HG03342 (cell line): ENCODE measurements at regions not wholly inside any gene's neighbourhood (a gene's known extent, or its start where the extent isn't known, plus 50 kb on each side); places are given as distances from the start of the nearest gene placed in this dataset.

ENCODE experiments used
- ATAC-seq: cut with Tn5 transposase; IDR thresholded peaks from one replicate; pipeline ENCODE4 v1.9.1; 2021; ENCODE audit warnings: mild to moderate bottlenecking, moderate library complexity; ENCODE audit not compliant: unreplicated experiment

DNA sequence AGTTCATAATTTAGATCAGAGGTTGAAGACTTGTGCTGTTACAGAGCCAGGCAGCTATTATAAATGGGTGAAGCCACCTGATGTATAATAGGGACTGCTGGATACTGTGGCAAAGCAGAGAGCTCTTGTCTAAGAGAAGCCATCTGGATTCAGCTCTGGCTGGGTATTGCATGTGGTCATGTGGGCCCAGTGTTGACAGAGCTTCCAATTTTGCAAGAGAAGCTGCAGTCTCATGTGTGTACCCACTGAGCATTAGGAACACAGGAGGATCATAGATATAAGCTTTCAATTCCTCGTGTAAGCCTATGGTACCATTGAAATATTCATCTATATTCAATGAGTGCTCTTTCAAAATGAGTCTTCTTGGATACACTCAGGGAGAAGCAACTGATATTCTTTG, 303.9 kb upstream of the SLCO3A1 start:
- ATAC-seq = no peak

DNA sequence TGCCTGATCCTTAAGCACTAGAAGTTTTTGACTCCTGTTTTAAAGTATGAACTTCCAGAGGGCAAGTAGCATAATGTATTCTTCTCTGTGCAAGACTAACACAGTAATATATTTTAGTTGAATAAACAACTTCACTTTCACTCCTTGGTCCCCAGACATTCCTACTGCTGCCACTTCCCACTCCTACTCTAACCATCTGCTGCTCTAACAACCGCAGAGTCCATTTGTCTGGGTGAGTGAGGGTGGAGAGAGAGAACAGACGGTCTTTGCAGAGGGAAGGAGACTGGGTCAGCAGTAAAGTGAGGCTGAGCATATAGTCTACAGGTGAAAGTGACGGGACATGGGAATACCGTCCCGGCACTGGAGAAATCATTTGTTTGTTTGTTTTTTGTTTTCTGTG, 301.0 kb upstream of the SLCO3A1 start:
- no peak for ATAC-seq

DNA sequence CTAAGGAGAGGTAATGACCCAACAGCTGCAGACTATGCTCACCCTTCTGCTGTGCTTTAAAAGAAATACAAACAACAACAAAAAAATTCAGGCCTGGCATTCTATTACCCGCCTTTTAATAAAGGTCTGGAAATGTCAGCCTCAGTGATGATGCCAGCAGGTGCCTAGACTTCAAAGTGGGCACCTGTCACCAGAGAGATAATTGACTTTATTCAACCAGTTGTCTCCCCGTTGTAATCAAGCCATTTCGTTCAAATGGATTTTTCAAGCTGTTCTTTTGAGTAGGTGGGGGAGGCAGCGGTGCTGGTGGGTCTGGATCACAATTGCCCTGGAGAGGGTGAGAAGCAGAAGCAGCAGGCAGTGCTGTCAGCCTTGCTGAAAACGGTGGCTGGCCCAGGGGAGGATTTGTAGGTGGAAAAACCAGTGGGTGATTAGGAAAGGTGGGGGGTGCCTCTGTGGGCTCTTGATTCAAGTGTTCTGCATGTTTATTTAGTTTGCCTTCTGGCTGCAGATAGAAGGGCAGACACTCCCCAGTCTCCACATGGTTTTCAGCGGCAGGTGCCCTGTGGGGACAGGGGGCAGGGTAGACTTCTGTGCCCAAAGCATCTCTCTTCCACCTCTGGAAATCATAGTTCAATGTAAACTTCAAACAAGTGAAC, 300.2 kb upstream of the SLCO3A1 start:
- ATAC-seq = no peak

DNA sequence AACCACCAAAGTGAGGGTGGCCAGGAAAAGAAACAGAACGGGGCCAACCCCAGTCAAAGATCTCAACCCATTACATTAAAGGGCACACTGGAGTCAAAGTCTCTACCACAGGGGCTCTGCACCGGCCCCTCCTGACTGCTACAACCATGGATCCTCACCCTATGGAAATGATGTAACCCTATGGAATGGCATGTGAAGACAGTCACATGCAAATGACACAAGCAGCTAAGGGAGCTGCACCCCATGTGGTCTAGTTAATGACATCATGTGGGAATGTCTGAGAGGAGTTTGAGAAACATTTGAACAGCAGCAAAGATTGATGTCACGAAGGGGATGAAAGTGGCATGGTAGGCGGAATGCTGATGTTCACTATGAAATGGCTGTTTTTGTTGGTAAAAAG, 298.2 kb upstream of the SLCO3A1 start:
- ATAC-seq = no peak

DNA sequence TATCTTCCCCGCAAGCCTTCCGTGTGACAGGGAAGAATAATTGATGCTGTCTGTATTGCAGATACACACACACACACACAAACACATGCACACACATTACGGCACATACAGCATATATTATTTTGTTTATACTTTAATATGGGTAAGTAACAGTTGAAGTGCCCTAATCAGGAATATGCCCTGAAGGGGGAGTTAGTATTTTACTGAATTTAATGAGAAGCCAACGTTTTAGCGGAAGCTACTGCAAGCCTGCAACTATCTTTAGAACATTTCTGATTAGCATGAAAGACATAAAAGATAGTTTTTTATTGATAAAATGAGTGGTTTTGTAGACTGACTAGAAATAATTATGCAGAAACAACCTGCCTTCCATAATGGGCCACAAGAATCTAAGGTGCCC, 296.6 kb upstream of the SLCO3A1 start:
- no peak for ATAC-seq

DNA sequence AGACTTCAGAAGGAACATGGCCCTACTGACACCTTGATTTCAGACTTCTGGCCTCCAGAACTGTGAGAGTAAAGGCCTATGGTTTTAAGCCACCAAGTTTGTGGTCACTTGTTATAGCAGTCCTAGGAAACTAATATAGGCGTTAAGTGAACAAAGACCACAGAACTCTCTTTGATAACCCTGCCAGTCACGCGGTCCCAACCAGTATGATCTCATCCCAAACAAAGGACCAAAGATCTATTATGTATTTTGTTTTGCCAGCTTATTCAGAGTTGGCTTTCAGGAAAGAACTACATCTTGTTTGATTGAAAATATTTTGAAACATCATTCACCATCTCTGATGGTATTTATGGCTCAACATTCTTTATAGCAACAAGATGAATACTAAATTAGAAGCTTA, 294.4 kb upstream of the SLCO3A1 start:
- ATAC-seq = no peak

DNA sequence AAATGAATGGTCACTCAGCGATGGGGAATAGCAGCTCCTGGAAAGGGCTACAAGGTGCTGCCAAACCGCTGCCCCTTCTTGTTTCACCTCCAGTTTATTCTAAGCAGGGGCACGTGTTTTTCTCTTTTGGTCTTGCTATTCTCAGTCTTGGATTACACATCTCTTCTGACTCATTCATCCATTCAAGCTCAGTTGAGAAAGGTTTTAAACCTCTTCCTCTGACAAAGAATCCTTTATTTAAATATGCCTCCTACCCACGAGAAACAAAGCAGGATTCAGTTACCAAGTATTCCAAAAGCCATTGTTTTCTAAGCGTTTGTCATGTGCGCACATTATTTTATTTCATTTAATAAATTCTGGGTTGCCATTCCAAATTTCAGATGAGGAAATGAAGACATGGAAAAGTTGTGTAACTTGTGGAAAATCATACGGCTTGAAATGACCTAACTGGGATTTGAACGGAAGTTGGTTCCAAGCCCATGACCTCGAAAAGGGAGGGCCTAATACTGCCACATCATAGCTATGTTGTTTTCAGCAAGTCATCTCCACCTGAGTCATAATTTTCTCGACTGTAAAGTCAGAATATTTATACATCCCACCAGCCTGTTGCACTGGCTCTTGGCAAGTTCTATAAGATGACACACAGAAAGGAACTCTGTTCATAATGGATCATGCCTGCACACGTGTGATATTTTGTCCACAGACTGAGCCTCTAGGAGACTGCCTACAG, 292.0 kb upstream of the SLCO3A1 start:
- ATAC-seq = no peak

DNA sequence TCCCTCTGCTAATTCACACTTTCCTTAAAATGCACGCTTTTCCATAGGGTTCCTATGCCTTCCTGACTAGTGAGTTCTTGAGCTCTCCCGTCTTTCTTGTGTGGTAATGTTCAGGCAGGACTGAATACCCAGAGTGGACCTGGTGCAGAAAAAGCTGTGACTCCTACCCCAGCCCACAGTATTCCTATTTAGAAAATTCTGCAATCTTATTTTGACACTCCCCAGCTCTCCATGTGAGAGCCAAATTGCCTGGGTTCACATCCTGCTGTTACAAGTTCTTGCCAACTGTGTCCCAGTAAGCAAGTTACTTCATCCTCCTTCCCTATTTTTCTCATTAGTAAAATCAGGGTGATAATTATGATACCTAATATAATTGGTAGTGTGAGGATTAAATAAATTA, 290.8 kb upstream of the SLCO3A1 start:
- ATAC-seq = no peak

DNA sequence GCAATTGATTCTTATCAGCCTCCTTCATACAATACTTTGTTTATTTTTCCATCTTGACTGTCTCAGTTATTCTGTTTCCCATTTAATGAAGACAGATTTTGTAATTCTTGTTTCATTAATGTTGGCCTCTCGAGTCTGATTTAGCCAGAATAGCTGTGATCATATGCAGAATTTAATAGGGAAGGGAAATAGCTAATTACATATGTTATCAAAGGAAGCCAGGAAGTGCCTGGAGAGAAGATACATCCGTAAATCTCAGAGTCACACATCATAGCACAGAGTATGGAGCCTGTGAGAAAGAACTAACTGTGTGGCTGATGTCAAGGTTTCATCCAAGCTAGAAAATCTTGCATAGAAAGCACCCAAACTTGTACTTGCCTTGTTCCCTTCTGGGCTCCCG, 288.9 kb upstream of the SLCO3A1 start:
- no peak for ATAC-seq

DNA sequence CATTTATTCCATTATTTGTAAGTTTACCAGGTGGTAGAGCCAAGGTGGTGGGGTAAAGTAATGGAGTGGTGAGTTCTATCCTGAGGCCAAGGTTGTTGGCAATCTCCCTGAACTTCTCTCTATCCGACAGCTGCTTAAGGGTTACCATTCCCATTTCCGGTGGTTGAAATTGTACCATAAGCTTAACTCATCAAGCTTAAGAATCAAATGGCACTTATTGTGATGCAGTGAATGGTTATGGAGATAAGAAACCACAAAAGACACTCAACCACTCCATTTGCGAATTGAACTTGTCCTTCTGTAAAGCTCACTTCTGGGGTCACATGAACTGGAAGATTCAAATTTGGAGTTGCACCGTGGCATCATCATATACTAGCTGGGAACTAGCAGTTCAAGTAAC, 287.4 kb upstream of the SLCO3A1 start:
- ATAC-seq = no peak

DNA sequence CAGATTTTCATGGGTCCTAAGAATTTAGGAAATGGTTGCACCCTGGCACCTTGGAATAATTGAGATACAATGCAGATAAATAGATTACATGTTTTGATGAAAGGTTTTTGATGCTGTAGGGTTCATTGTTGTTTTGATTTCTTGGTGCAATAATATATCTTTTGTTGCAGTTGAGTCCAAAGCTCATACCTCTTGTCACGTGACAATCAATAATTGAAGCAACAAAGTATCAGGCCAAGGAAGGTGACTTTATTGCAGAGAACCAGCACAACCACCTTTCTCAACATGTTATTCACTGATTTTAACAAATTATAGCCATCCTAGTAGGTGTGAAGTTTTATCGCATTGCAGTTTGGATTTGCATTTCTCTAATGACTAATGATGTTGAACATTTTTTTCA, 285.5 kb upstream of the SLCO3A1 start:
- no peak for ATAC-seq

DNA sequence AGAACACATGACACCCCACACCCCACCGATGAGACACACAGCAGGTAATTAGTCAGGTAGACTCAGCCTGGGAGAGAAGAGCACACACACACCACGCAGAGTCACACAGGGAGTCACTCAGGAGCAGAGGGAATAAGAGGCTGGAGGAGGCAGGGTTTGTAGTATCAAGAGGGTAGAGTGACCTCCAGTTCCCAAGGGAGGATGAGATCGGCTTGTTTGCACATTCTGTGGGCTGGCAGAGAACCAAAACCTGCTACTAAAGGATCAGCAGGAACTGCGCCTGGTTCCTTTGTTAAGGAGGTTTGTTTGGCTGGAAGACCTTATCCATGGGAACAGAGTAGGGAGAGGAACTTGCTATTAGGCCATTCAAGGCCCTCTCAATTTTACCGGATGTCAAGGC, 281.4 kb upstream of the SLCO3A1 start:
- ATAC-seq = no peak

DNA sequence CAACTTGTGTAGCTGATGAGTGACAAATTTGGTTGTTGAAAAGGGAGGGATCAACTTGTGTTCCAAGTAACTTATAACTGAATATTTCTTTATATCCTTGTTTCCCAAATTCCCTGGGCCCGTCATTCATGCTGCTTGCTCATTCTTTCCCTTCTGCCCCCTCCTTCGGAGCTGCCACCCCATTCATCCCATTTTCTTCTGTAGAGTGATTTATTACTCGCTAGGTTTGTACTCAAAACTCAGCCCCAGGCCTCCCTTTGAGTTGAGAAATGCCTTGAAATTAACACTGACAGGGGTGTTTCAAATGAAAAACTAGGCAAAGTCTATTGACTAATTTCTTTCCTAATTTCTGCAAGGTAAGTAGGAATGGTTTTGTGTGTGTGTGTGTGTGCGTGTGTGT, 277.4 kb upstream of the SLCO3A1 start:
- ATAC-seq = no peak

DNA sequence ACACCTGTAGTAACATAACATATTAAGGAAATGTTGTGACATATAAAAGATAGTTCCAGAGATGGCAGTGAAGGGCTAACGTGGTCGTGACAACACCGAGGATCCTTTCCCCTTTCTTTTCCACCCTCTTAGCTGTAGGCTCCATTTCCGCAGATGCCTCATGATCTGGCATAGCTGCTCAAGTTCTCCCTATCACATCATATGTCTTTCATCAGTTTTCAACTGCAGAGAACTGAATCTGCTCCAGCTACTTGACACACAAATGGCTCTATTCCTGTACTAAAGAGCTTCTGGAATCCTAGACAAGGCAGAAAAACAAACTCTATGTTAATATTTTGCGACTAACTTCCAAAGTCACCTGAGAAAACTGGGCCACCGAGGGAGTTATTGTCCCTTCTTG, 275.0 kb upstream of the SLCO3A1 start:
- ATAC-seq = no peak

DNA sequence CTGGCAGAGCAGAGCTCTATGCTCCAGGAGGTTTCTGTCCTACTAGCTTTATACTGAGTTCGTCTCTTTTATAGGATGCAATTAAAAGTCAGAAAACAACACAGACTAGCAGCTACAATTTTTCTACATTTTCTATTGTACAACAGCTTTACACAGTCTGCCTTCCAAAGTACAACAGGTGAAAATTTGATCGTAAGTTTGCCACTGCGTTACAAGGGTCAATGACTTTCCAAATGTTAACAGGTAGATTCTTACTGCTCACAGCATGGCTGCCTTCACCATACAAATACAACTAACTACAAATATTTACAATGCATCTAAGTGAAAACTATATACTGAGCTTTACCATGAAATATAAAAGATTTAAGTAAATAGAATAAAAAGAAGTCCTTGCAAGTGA, 268.6 kb upstream of the SLCO3A1 start:
- ATAC-seq = no peak

DNA sequence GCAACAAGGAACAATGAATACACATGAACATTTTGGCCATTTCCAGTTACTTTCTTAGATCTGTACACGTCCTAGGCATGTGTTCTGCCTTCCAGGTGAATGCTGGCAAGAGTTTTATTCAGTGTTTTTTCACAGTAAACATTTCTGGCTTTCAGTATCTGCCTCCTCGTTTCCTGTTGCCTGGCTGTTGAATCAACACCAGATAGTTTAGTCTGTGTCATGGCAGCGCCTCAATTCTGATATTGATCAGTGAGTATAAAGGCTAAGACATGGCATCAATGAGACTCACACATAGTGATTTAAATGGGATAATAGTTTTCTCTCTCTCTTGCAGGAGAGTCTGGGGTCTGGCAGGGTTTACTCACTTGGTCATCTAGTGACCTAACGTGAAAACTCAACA, 266.9 kb upstream of the SLCO3A1 start:
- ATAC-seq = no peak

DNA sequence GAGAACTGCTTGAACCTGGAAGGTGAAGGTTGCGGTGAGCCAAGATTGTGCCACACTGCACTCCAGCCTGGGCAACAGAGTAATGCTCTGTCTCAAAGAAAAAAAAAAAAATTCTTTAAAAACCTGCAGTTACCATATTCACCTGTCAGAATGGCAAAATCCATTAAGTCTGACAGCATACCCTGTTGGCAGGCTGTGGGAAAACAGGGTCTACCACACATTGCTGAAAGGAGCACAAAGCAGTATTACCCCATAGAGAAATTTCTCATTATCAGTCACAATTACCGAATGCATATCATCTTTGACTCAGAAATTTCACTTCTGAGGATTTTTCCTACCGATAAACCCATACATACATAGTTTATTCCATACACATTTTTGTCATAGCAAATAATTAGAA, 264.1 kb upstream of the SLCO3A1 start:
- ATAC-seq = no peak

DNA sequence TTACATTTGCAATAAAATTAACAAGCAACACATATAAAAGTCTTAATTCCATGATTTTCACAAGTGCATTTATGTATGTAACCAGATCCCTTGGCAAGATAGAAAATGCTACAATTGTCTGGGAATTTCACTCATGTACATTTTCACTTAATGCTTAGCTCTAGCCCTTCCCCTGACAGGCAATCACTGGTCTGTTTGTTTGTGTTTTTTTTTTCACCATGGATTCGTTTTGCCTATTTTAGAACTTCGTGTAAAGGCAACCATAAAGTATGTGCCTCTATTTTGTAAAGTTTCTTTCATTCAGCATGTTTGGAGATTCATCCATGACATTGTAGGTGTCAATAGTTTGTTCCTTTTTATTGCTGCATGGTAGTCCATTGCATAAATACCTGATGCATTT, 260.9 kb upstream of the SLCO3A1 start:
- no peak for ATAC-seq

DNA sequence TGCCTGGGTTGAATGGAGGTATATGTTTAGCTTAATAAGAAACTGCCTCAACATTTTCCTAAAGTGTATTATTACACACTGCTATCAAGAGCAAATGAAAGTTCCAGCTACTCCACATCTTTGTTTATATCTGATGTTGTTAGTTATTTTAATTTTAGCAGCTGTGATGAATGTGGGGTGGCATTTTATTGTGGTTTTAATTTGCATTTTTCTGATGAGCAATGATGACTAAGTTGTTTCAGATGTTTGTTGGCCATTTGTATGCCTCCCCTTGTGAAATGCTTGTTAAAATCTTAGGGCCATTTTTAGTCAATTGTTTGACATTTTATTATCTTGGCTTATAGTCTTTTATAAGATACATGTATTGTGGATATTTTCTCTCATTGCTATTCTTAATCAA, 260.4 kb upstream of the SLCO3A1 start:
- no peak for ATAC-seq

DNA sequence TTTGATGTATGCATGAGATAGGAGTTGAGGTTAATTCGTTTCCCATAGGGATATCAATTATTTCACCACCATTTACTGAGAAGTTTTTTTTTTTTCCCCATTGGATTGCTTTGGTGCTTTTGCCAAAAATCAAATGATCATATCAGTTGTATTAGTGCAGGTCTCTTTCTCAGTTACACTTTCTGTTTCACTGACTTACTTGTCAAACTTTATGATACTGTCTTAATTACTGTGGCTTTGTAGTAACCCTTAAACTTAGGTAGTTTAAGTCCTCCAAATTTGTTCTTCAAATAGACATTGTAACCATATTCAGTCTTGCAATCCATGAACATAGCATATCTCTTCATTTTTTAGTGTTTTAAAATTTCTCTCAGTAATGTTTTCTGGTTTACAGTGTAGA, 259.9 kb upstream of the SLCO3A1 start:
- no peak for ATAC-seq

DNA sequence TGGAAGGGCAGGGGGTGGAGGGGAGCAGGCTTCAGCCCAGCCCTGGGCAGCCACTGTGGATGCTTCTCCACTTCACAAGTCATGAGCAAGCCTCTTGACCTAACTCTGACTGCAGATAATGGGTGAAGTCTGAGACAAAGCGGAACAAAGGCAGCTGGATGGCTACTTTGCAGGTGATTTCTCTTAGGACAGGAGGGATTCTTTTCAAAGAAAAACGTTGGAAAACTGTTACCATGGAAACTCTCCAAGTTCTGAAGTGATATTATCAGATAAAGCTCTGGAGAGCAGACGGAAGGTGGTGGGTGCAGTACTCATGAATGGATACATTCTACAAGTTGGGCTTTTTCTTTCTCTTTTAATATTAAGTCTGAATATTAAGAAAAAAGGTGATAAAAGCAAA, 254.2 kb upstream of the SLCO3A1 start:
- no peak for ATAC-seq

DNA sequence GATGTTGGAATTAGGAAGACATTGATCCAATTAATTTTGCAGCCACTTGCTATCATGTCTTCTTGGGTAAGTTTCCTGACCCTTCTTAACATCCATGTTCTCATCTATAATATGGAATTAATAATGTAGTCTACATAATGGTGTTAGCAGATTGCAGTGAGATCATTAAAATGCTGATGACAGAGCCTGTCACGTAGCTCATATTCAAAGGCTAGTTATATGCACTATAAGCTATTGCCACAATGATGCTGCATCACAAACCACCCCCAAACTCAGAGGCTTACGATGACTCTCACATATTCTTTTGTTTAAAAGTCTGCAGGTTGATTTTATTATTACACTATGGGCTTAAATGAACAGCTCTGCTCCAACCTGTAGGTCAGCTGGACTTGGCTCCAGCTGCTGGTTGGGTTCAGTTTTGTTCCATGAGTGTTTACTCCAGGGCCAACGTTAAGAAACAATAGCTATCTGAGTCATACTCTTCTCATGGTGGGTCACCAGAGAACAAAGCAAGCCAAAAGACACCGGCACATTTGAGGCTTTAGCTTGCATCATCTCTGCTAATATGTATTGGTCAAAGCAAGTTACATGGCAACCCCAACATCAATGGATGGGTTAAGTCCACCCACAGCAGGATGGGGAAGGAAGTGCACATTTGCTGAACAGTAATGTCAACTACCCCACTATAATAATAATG, 250.0 kb upstream of the SLCO3A1 start:
- no peak for ATAC-seq
